RWPE2 (cell line): ENCODE measurements at regions not wholly inside any gene's neighbourhood (a gene's known extent, or its start where the extent isn't known, plus 50 kb on each side); places are given as distances from the start of the nearest gene placed in this dataset.
A peak's percentile ranks its signal among the peaks of the same experiment; 100 is the strongest.

Experiments used
- ATAC-seq: fragments of 200-7000 bp; cut with Tn5 transposase; 3 replicates; pipeline ENCODE4 v1.9.1; 2021; ENCODE audit warnings: low read depth
- DNase-seq: peaks from one replicate; pipeline ENCODE4 v3.0.0-alpha.2; 2020; ENCODE audit warnings: low spot score
- H3K27ac ChIP-seq: fragments of 450-650 bp; 2 replicates; pipeline ENCODE4 v1.5.1; 2017; ENCODE audit warnings: mild to moderate bottlenecking; ENCODE audit not compliant: poor library complexity, severe bottlenecking
- H3K27me3 ChIP-seq: fragments of 250-450 bp; sonication (Bioruptor Pico); 2 replicates; pipeline ENCODE4 v1.5.1; 2021; ENCODE audit warnings: mild to moderate bottlenecking, moderate library complexity; ENCODE audit not compliant: insufficient read depth, poor library complexity, severe bottlenecking
- H3K36me3 ChIP-seq: fragments of 250-450 bp; sonication (Bioruptor Pico); 2 replicates; pipeline ENCODE4 v1.5.1; 2020; ENCODE audit warnings: low read depth, mild to moderate bottlenecking, moderate library complexity
- H3K4me1 ChIP-seq: fragments of 250-450 bp; sonication (Bioruptor Pico); 2 replicates; pipeline ENCODE4 v1.5.1; 2021; ENCODE audit warnings: mild to moderate bottlenecking, moderate library complexity; ENCODE audit not compliant: insufficient read depth, poor library complexity, severe bottlenecking
- H3K4me3 ChIP-seq: fragments of 250-450 bp; sonication (Bioruptor Pico); 2 replicates; pipeline ENCODE4 v1.5.1; 2021; ENCODE audit warnings: mild to moderate bottlenecking, moderate library complexity; ENCODE audit not compliant: severe bottlenecking
- H3K9me3 ChIP-seq: fragments of 250-450 bp; sonication (Bioruptor Pico); 2 replicates; pipeline ENCODE4 v1.5.1; 2021; ENCODE audit warnings: mild to moderate bottlenecking, moderate library complexity; ENCODE audit not compliant: severe bottlenecking
- CTCF ChIP-seq: fragments of 450-650 bp; IDR thresholded peaks from one replicate; pipeline ENCODE4 v1.5.1; 2017; ENCODE audit warnings: mild to moderate bottlenecking, moderate library complexity; ENCODE audit not compliant: poor library complexity, severe bottlenecking

DNA sequence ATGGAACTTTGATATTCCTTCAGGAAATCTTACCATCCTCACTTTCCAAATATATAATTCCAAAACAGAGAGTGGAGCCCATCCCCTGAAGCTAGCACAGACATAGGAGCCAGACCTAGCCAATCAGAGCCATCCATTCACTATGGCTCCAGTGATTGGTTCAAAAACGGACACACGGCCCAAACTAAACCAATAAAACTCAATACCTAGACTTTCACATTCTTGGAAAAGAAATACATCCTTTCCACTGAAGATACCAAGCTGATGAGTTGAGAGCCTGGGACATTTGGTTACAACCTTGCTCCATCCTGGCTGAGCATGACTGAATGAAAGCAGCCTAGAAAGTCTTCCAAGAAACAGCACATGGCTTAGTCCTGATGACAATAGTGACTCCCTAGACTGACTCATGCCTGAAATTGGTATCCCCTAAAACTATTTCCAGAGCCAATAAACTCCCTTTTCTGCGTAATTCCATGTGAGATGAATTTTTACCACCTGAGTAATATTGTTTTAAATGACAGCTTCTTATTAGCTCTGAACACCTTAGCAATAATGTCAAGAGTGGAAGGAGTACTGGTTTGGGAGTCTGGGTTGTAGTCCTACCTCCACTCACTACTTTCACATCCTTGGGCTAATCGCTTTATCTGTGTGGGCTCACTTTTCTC lies 189.6 kb upstream of the LNX1 start:
- DNase-seq = no peak
- H3K36me3 ChIP-seq = no peaks in the 10 kb centered on the region
- TF ChIP-seq CTCF = no peak
- H3K4me1 ChIP-seq = peaks cover 18% of the 10 kb centered on the region
- no peaks in the 10 kb centered on the region for H3K27me3 ChIP-seq
- no peak for ATAC-seq
- no peak overlapping the region for H3K4me3 ChIP-seq
- no peak overlapping the region for H3K27ac ChIP-seq
- H3K9me3 ChIP-seq = no peaks in the 10 kb centered on the region

DNA sequence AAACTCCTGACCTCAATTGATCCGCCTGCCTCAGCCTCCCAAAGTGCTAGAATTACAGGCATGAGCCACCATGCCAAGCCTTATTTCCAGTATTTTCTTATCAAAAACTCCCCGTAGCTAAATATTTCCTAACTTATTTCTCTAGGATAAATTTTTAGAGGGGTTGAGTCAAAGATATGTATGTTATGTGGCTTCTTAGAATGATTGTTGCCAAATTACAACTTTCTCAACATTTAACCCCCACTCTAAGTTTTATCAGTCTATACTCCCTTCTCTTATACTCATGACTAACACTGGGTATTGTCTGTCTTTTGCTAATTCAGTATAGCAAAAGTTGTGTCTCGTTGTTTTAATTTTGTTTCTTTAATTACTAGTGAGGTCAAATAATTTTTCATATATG lies 187.7 kb upstream of the LNX1 start:
- Histone ChIP-seq H3K4me3 (no peak overlapping the region), H3K27ac (no peak overlapping the region), H3K9me3 (no peaks in the 10 kb centered on the region), H3K36me3 (no peaks in the 10 kb centered on the region), H3K27me3 (no peaks in the 10 kb centered on the region), H3K4me1 (peaks cover 18% of the 10 kb centered on the region)
- TF ChIP-seq CTCF = no peak
- no peak for DNase-seq
- ATAC-seq = no peak

- TF ChIP-seq CTCF = no peak
- Histone ChIP-seq H3K27ac (peak overlapping the region; percentile 76), H3K4me3 (no peak overlapping the region), H3K9me3 (no peaks in the 10 kb centered on the region), H3K36me3 (no peaks in the 10 kb centered on the region), H3K4me1 (peaks cover 18% of the 10 kb centered on the region), H3K27me3 (no peaks in the 10 kb centered on the region)
- no peak for DNase-seq
- ATAC-seq = no peak
These were observed 186.9 kb upstream of the LNX1 start for GRCh38 chr4:53778155-53778554.

- TF ChIP-seq CTCF = no peak
- peak; percentile 90 for ATAC-seq
- Histone ChIP-seq H3K4me1 (peaks cover 18% of the 10 kb centered on the region), H3K27me3 (no peaks in the 10 kb centered on the region), H3K27ac (peak overlapping the region; percentile 76), H3K9me3 (no peaks in the 10 kb centered on the region), H3K36me3 (no peaks in the 10 kb centered on the region), H3K4me3 (no peak overlapping the region)
- DNase-seq = no peak
These were observed 186.1 kb upstream of the LNX1 start for GRCh38 chr4:53777244-53777984.

GRCh38 chr4:53776141-53776540 lies 184.9 kb upstream of the LNX1 start:
- TF ChIP-seq CTCF = no peak
- Histone ChIP-seq H3K27me3 (no peaks in the 10 kb centered on the region), H3K9me3 (no peaks in the 10 kb centered on the region), H3K27ac (peak overlapping the region; percentile 76), H3K4me1 (peaks cover 15% of the 10 kb centered on the region), H3K4me3 (no peak overlapping the region), H3K36me3 (no peaks in the 10 kb centered on the region)
- no peak for DNase-seq
- no peak for ATAC-seq
